Astrocyte (in vitro differentiated cells and primary cell): ENCODE measurements at regions not wholly inside any gene's neighbourhood (a gene's known extent, or its start where the extent isn't known, plus 50 kb on each side); places are given as distances from the start of the nearest gene placed in this dataset.

Source experiments
- EZH2 ChIP-seq: IDR thresholded peaks from 2 replicates; pipeline ENCODE4 v1.6.1; 2012; ENCODE audit warnings: mild to moderate bottlenecking, low read length, inconsistent platforms; ENCODE audit not compliant: insufficient read depth
- TF ChIP-seq, protein P1 (sequence below): IDR thresholded peaks from 2 replicates; pipeline ENCODE4 v1.5.1; 2011; ENCODE audit warnings: low read depth, mild to moderate bottlenecking, inconsistent platforms, low read length, moderate library complexity; ENCODE audit not compliant: insufficient read depth

DNA sequence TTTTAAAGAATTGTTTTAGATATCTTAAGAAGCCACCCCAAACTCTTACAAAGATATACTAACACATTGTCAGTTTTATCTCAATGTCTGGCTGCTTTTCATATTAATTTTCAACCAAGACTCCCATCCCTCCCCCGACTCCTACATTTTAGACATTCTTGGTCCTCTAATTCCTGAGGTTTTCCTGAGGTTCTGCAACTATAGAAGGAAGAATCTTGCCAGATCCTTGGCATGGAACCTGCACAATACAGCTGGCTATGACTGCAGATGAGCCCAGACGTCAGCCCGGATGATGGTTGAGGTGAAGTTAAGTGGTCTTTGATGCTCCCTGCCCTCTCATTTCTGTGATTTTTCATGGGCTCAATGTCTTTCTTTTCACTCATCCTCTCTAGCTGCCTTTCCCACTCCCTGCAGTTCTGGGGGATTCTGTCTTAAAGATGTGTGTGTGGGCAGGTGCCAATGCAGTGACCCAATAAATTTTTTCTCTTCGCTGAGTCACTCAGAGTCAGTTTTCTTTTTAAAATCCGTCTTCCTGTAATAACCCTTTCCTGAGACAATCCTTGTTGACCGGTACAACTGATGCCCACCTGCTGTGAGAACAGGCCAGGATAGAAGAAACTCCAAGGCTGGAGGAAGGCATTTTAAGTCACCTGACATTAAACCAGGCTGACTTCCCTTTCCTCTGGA is 237.8 kb upstream of the GAS1 start:
- TF ChIP-seq, protein P1, sequence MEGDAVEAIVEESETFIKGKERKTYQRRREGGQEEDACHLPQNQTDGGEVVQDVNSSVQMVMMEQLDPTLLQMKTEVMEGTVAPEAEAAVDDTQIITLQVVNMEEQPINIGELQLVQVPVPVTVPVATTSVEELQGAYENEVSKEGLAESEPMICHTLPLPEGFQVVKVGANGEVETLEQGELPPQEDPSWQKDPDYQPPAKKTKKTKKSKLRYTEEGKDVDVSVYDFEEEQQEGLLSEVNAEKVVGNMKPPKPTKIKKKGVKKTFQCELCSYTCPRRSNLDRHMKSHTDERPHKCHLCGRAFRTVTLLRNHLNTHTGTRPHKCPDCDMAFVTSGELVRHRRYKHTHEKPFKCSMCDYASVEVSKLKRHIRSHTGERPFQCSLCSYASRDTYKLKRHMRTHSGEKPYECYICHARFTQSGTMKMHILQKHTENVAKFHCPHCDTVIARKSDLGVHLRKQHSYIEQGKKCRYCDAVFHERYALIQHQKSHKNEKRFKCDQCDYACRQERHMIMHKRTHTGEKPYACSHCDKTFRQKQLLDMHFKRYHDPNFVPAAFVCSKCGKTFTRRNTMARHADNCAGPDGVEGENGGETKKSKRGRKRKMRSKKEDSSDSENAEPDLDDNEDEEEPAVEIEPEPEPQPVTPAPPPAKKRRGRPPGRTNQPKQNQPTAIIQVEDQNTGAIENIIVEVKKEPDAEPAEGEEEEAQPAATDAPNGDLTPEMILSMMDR, result no peak
- TF ChIP-seq EZH2, result no peak
